ENCODE measurements at regions not wholly inside any gene's neighbourhood (a gene's known extent, or its start where the extent isn't known, plus 50 kb on each side); places are given as distances from the start of the nearest gene placed in this dataset.

DNA sequence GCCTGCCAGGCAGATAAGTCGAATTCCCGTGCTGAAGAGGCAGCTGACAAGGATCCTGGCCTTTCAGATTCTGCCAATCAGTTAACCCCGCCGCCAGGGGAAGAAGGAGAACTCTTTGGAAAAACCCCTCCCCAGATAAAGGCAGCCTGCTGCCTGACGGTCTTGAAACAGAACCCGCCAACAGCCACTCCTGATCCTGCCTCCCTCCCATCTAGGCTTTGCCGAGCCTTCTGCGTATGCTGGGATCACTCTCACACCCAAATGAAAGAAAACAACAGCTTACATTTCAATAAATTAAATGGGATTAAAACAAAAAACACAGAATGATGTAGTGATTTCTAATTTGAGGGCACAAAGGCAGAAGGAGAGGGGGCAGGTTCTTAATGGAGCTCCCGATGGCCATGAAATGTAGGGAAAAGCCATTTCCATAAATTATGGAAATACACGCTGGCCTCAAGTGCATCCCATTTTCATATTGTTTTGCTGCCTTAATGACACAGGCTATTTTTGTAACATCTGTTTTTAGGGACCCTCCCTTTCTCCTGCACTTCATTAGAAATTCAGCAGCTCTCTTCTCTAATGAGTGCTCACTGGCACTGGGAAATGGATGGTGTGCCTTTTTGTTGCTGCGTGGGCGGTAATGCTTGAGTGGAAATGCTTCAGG lies 319.1 kb downstream of the MED10 start:
- no peak overlapping the region for H3K4me3 ChIP-seq (ENCODE audit: low read depth, low read length)
- TF ChIP-seq, protein P1, sequence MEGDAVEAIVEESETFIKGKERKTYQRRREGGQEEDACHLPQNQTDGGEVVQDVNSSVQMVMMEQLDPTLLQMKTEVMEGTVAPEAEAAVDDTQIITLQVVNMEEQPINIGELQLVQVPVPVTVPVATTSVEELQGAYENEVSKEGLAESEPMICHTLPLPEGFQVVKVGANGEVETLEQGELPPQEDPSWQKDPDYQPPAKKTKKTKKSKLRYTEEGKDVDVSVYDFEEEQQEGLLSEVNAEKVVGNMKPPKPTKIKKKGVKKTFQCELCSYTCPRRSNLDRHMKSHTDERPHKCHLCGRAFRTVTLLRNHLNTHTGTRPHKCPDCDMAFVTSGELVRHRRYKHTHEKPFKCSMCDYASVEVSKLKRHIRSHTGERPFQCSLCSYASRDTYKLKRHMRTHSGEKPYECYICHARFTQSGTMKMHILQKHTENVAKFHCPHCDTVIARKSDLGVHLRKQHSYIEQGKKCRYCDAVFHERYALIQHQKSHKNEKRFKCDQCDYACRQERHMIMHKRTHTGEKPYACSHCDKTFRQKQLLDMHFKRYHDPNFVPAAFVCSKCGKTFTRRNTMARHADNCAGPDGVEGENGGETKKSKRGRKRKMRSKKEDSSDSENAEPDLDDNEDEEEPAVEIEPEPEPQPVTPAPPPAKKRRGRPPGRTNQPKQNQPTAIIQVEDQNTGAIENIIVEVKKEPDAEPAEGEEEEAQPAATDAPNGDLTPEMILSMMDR (IDR thresholded peaks at IDR 0.05; ENCODE audit: low read depth, low read length, missing control alignments): no peak
- in situ Hi-C loops (cut with HindIII; ENCODE audit: low pct_ligation_motif_present, low sequenced_read_pairs): no loop called here

DNA sequence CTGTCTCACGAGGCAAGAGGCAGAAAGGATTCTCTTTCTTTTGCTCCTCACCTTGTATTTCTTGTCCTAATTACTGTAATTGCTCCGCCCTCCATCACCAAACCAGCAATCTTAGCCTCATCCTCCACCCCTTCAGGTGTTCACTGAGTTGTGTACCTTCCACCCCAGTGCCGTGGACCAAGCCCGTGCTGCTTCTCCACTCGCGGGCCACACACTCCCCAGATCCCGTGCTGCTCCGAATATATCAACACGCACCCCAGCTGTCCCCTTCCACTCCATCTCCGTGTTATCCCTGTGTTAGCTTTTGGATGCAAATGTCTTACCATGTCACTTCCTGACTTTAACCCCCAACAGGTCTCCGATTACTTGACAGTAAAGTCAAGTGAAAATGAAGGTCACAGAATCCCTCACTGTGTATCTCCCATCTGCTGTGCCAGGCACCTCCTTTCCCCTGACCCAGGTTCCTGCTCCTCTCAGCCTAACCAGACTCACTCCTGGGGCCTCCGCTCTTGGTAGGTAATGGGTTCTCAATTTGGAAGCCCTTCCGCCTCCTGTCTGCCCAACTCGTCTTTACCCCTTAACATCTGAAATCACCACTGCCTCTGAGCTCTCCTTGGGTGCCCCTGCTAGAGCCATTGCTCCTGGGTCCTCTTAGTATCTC lies 320.2 kb downstream of the MED10 start:
- no peaks in the 10 kb centered on the region for H3K36me3 ChIP-seq (replicated peaks)
- TF ChIP-seq, protein P1 (IDR thresholded peaks at IDR 0.05; ENCODE audit: low read depth, low read length, missing control alignments): no peak
- no peak overlapping the region for H3K27ac ChIP-seq
- in situ Hi-C loops (cut with HindIII; ENCODE audit: low pct_ligation_motif_present, low sequenced_read_pairs): no loop called here
- no peak overlapping the region for H3K4me3 ChIP-seq (ENCODE audit: low read depth, low read length)
- no peaks in the 10 kb centered on the region for H3K27me3 ChIP-seq (replicated peaks)
- no peak for DNase-seq

More for the DNA sequence above, 319.1 kb downstream of the MED10 start:
- no peak for DNase-seq
- Histone ChIP-seq H3K27ac (no peak overlapping the region), H3K27me3 (replicated peaks) (no peaks in the 10 kb centered on the region), H3K36me3 (replicated peaks) (no peaks in the 10 kb centered on the region)

- in situ Hi-C loops (cut with HindIII; ENCODE audit: low pct_ligation_motif_present, low sequenced_read_pairs): no loop called here
Measured at GRCh38 chr5:6056280-6056679, 322.1 kb downstream of the MED10 start.

GRCh38 chr5:6049662-6050061 lies 328.7 kb downstream of the MED10 start:
- in situ Hi-C loops (cut with HindIII; ENCODE audit: low pct_ligation_motif_present, low sequenced_read_pairs): no loop called here
- Histone ChIP-seq H3K36me3 (replicated peaks) (no peaks in the 10 kb centered on the region), H3K27ac (no peak overlapping the region), H3K27me3 (replicated peaks) (no peaks in the 10 kb centered on the region), H3K4me3 (ENCODE audit: low read depth, low read length) (no peak overlapping the region)
- DNase-seq: no peak
- TF ChIP-seq, protein P1 (IDR thresholded peaks at IDR 0.05; ENCODE audit: low read depth, low read length, missing control alignments): no peak

More at GRCh38 chr5:6056280-6056679, 322.1 kb downstream of the MED10 start:
- TF ChIP-seq, protein P1 (IDR thresholded peaks at IDR 0.05; ENCODE audit: low read depth, low read length, missing control alignments): no peak
- no peaks in the 10 kb centered on the region for H3K27me3 ChIP-seq (replicated peaks)
- H3K27ac ChIP-seq: no peak overlapping the region
- H3K4me3 ChIP-seq (ENCODE audit: low read depth, low read length): no peak overlapping the region
- DNase-seq: no peak
- H3K36me3 ChIP-seq (replicated peaks): no peaks in the 10 kb centered on the region

DNA sequence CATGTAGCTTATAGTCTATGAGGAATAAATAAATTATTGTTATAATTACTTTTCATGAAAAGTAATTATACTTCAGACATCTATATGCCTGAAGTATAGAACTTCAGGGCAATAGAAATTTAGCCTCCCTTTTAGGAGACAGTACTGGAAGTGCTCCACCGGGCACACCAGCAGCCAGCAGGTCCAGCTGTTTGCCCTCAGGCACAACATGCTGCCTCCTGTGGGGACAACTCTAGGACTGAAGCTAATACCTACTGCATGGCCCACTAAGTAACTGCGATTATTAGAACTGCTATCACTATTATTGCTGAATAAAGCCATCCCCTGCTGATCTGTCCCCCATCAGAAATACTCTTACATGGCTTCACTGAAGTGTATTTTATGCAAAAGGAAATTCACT lies 329.6 kb downstream of the MED10 start:
- in situ Hi-C loops (cut with HindIII; ENCODE audit: low pct_ligation_motif_present, low sequenced_read_pairs): no loop called here
- no peak overlapping the region for H3K4me3 ChIP-seq (ENCODE audit: low read depth, low read length)
- H3K27me3 ChIP-seq (replicated peaks): no peaks in the 10 kb centered on the region
- no peak overlapping the region for H3K27ac ChIP-seq
- TF ChIP-seq, protein P1 (IDR thresholded peaks at IDR 0.05; ENCODE audit: low read depth, low read length, missing control alignments): no peak
- DNase-seq: no peak
- no peaks in the 10 kb centered on the region for H3K36me3 ChIP-seq (replicated peaks)
